ENCODE measurements at regions not wholly inside any gene's neighbourhood (a gene's known extent, or its start where the extent isn't known, plus 50 kb on each side); places are given as distances from the start of the nearest gene placed in this dataset.
A peak's percentile ranks its signal among the peaks of the same experiment; 100 is the strongest.

DNA sequence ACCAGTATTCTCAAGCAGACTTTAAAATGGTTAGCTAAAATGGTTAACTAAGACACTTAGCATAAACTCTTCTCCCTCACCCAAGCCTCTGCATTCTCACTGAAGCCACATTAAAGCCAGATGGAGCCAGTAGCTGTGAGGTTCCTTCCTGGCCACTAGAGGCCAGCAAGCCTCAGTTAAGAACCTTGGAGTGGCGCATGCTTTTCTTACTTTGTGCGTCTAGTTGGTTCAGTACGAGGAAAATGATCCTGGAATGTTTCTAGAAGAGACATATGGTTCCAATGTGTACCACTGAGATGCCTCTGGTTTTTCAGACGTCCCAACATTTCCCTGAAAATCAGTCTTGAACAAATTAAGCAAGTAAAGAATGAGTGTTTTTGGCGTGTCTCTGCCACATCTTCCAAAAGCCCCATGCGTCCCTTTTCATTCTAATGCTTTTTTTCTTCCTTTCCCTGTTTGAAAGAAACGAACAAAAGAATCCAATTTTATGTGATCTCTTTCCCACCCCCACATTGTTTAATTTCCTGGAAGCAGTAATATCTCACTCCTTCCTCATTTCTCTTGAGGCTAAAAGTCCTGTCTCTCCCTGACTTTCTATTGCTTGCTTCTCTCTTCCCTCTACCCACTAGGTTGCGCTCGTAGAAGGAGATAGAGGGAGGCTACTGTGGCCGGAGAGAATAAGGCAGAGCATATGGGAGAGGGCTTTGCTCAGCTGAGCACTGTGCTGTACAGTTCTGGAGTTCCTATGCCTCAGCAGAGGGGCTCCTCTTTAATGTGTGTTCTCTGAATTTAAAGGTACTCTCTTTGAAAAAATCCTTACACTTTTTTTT lies 82.9 kb upstream of the TAB3 start:
- Histone ChIP-seq H3K4me1 (ENCODE audit: insufficient read depth, low read length) (no peaks in the 10 kb centered on the region), H3K9ac (ENCODE audit: low read length) (no peak overlapping the region), H3K9me2 (replicated peaks; ENCODE audit: low read length) (no peaks in the 10 kb centered on the region), H3K27ac (ENCODE audit: low read length) (no peak overlapping the region), H4K20me1 (ENCODE audit: low read length) (no peaks in the 10 kb centered on the region), H3K27me3 (ENCODE audit: low read length) (0 out of 2 replicates have a peak, but pooled peaks cover 8% of the 10 kb centered on the region), H3K36me3 (ENCODE audit: low read depth, low read length) (no peaks in the 10 kb centered on the region), H3K79me2 (ENCODE audit: low read length) (no peaks in the 10 kb centered on the region), H3K9me3 (ENCODE audit: low read length) (no peaks in the 10 kb centered on the region), H3K4me3 (ENCODE audit: low read length) (peak overlapping the region; percentile 31; the same call in 1 of the 2 replicates), H2AFZ (ENCODE audit: low read length) (peak overlapping the region; percentile 56), H3F3A (ENCODE audit: low read length, unreplicated experiment) (no peaks in the 10 kb centered on the region), H3K4me2 (ENCODE audit: low read length) (peak overlapping the region; percentile 69)
- ChIA-PET CTCF (interaction anchor here (0.6 kb wide), 2 partner anchors 77 to 122 kb away, joined by 3 to 4 read pairs; no protein-coding TSS in a partner anchor), POLR2A (ENCODE audit: unreplicated experiment) (no interaction called here)
- DNase-seq (peak; percentile 61), ATAC-seq (peak; percentile 88)
- TF ChIP-seq EZH2phosphoT487 (IDR thresholded peaks at IDR 0.05; ENCODE audit: borderline replicate concordance, low read length): no peak
- TF ChIP-seq, protein P1, sequence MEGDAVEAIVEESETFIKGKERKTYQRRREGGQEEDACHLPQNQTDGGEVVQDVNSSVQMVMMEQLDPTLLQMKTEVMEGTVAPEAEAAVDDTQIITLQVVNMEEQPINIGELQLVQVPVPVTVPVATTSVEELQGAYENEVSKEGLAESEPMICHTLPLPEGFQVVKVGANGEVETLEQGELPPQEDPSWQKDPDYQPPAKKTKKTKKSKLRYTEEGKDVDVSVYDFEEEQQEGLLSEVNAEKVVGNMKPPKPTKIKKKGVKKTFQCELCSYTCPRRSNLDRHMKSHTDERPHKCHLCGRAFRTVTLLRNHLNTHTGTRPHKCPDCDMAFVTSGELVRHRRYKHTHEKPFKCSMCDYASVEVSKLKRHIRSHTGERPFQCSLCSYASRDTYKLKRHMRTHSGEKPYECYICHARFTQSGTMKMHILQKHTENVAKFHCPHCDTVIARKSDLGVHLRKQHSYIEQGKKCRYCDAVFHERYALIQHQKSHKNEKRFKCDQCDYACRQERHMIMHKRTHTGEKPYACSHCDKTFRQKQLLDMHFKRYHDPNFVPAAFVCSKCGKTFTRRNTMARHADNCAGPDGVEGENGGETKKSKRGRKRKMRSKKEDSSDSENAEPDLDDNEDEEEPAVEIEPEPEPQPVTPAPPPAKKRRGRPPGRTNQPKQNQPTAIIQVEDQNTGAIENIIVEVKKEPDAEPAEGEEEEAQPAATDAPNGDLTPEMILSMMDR (conservative IDR thresholded peaks at IDR 0.05; ENCODE audit: low read depth, low read length): peak; percentile 72
- no peak for TF ChIP-seq EZH2 (IDR thresholded peaks at IDR 0.05; ENCODE audit: low read length, unreplicated experiment)
- intact Hi-C loops (cut with micrococcal nuclease): loop anchor here (10.0 kb wide), 1 partner anchor 147 kb away; no protein-coding TSS in a partner anchor
- no TSS peak for BruUV-seq (replicated peaks)

DNA sequence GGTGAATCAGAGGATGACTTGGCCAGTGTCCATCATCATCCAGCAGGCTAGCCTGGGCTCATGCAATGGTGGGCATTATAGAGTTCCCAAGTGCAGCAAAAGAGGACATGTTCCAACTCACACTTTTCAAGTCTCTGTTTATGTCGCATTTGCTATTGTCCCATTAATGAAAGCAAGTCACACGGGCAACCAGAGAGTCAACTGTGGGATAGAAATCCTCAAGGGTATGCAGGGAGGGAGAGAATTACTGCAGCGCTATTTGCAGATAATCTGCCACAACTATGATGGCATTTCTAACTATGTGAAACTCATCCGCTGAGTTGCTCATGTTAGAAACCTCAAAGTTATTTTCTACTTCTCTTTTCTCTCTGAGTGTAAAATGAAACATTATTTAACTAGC lies 78.5 kb upstream of the TAB3 start:
- H3K9ac ChIP-seq (ENCODE audit: low read length): no peak overlapping the region
- no peak for TF ChIP-seq EZH2phosphoT487 (IDR thresholded peaks at IDR 0.05; ENCODE audit: borderline replicate concordance, low read length)
- TF ChIP-seq EZH2 (IDR thresholded peaks at IDR 0.05; ENCODE audit: low read length, unreplicated experiment): no peak
- no peaks in the 10 kb centered on the region for H4K20me1 ChIP-seq (ENCODE audit: low read length)
- no peak overlapping the region for H3K4me2 ChIP-seq (ENCODE audit: low read length)
- no peak overlapping the region for H3K27ac ChIP-seq (ENCODE audit: low read length)
- no TSS peak for BruUV-seq (replicated peaks)
- H2AFZ ChIP-seq (ENCODE audit: low read length): no peak overlapping the region
- ChIA-PET POLR2A (ENCODE audit: unreplicated experiment) (no interaction called here), CTCF (no interaction called here)
- intact Hi-C loops (cut with micrococcal nuclease): no loop called here
- no peaks in the 10 kb centered on the region for H3K79me2 ChIP-seq (ENCODE audit: low read length)
- no peaks in the 10 kb centered on the region for H3K4me1 ChIP-seq (ENCODE audit: insufficient read depth, low read length)
- no peak for DNase-seq
- no peak overlapping the region for H3K4me3 ChIP-seq (ENCODE audit: low read length)
- H3K27me3 ChIP-seq (ENCODE audit: low read length): no peaks in the 10 kb centered on the region
- H3F3A ChIP-seq (ENCODE audit: low read length, unreplicated experiment): no peaks in the 10 kb centered on the region
- no peak for ATAC-seq
- H3K9me3 ChIP-seq (ENCODE audit: low read length): no peaks in the 10 kb centered on the region
- no peaks in the 10 kb centered on the region for H3K36me3 ChIP-seq (ENCODE audit: low read depth, low read length)
- no peaks in the 10 kb centered on the region for H3K9me2 ChIP-seq (replicated peaks; ENCODE audit: low read length)

DNA sequence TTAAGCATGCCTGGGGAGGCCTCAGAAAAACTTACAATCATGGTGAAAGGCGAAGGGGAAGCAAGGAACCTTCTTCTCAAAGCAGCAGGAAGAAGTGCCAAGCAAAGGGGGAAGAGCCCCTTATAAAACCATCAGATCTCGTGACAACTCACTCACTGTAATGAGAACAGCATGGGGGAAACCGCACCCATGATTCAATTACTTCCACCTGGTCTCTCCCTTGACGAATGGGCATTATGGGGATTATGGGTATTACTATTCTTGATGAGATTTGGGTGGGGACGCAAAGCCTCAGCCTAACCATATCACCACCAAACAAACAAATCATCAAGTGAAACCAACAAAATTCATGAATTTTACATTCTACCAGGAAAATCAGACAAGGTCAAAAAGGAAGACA lies 76.7 kb upstream of the TAB3 start:
- DNase-seq (no peak), ATAC-seq (no peak)
- Histone ChIP-seq H3K9ac (ENCODE audit: low read length) (no peak overlapping the region), H3K9me2 (replicated peaks; ENCODE audit: low read length) (no peaks in the 10 kb centered on the region), H3K9me3 (ENCODE audit: low read length) (no peaks in the 10 kb centered on the region), H3K79me2 (ENCODE audit: low read length) (no peaks in the 10 kb centered on the region), H3K27me3 (ENCODE audit: low read length) (no peaks in the 10 kb centered on the region), H3K4me3 (ENCODE audit: low read length) (no peak overlapping the region), H3K4me1 (ENCODE audit: insufficient read depth, low read length) (no peaks in the 10 kb centered on the region), H3K4me2 (ENCODE audit: low read length) (no peak overlapping the region), H3K36me3 (ENCODE audit: low read depth, low read length) (no peaks in the 10 kb centered on the region), H4K20me1 (ENCODE audit: low read length) (no peaks in the 10 kb centered on the region), H3F3A (ENCODE audit: low read length, unreplicated experiment) (no peaks in the 10 kb centered on the region), H2AFZ (ENCODE audit: low read length) (no peak overlapping the region), H3K27ac (ENCODE audit: low read length) (no peak overlapping the region)
- no peak for TF ChIP-seq EZH2phosphoT487 (IDR thresholded peaks at IDR 0.05; ENCODE audit: borderline replicate concordance, low read length)
- TF ChIP-seq, protein P1 (conservative IDR thresholded peaks at IDR 0.05; ENCODE audit: low read depth, low read length): no peak
- TF ChIP-seq EZH2 (IDR thresholded peaks at IDR 0.05; ENCODE audit: low read length, unreplicated experiment): no peak
- no TSS peak for BruUV-seq (replicated peaks)
- intact Hi-C loops (cut with micrococcal nuclease): no loop called here
- ChIA-PET CTCF (no interaction called here), POLR2A (ENCODE audit: unreplicated experiment) (no interaction called here)

All from PC-3 (cell line).